CD4-positive, alpha-beta memory T cell (primary cell): ENCODE measurements at regions not wholly inside any gene's neighbourhood (a gene's known extent, or its start where the extent isn't known, plus 50 kb on each side); places are given as distances from the start of the nearest gene placed in this dataset.

Experiments
- CTCF ChIA-PET: fragments of 350-600 bp; sonication (Branson Sonifier 250); formaldehyde crosslinking; loops from one replicate; lab custom pipeline; 2021; ENCODE audit warnings: inconsistent platforms; ENCODE audit not compliant: partially characterized antibody; lab: Charles Lee
- POLR2A ChIA-PET: fragments of 350-600 bp; sonication (Branson Sonifier 250); formaldehyde crosslinking; loops from one replicate; lab custom pipeline; 2021; ENCODE audit not compliant: partially characterized antibody; lab: Charles Lee
- DNase-seq, 5 donors: peaks; one replicate each; pipeline versions ENCODE4 v3.0.0 to v3.0.0-alpha.2; 2020 to 2022; ENCODE audit warnings: mixed read lengths in 1 of 5
- H3K27ac ChIP-seq: one replicate; pipeline ENCODE4 v1.7.0; 2013; ENCODE audit warnings: low read depth, low read length
- H3K27me3 ChIP-seq: 2 replicates; pipeline ENCODE4 v1.7.0; 2013; ENCODE audit warnings: mild to moderate bottlenecking, low read length, moderate library complexity; ENCODE audit not compliant: insufficient read depth
- H3K36me3 ChIP-seq: 2 replicates; pipeline ENCODE4 v1.7.0; 2013; ENCODE audit warnings: mild to moderate bottlenecking, low read length, moderate library complexity; ENCODE audit not compliant: insufficient read depth
- H3K4me1 ChIP-seq: 2 replicates; pipeline ENCODE4 v1.7.0; 2013; ENCODE audit warnings: mild to moderate bottlenecking, low read length, moderate library complexity; ENCODE audit not compliant: insufficient read depth
- H3K4me3 ChIP-seq, 2 donors: one replicate each; pipeline ENCODE4 v1.7.0; 2013; ENCODE audit warnings: low read length in 2 of 2, mild to moderate bottlenecking in 1 of 2
- H3K9me3 ChIP-seq, 2 donors: one replicate each; pipeline ENCODE4 v1.7.0; 2013; ENCODE audit warnings: low read length in 2 of 2, control low read depth in 1 of 2; ENCODE audit not compliant: control insufficient read depth in 1 of 2
- H3K27ac Mint-ChIP-seq, 7 donors: one replicate each; pipeline ENCODE4 v1.8.0; 2020 to 2021; ENCODE audit warnings: mixed read lengths in 7 of 7, mild to moderate bottlenecking in 6 of 7, inconsistent platforms in 3 of 7, moderate library complexity in 3 of 7
- H3K27me3 Mint-ChIP-seq, 2 donors: one replicate each; pipeline ENCODE4 v1.8.0; 2020 to 2021; ENCODE audit warnings: mixed read lengths in 2 of 2
- H3K36me3 Mint-ChIP-seq, 2 donors: one replicate each; pipeline ENCODE4 v1.8.0; 2020 to 2021; ENCODE audit warnings: mixed read lengths in 2 of 2, inconsistent platforms in 1 of 2, mild to moderate bottlenecking in 1 of 2
- H3K4me1 Mint-ChIP-seq, 4 donors: one replicate each; pipeline ENCODE4 v1.8.0; 2020 to 2021; ENCODE audit warnings: mixed read lengths in 4 of 4, mild to moderate bottlenecking in 1 of 4
- H3K4me3 Mint-ChIP-seq, 8 donors: one replicate each; pipeline ENCODE4 v1.8.0; 2020 to 2021; ENCODE audit warnings: mixed read lengths in 8 of 8, mild to moderate bottlenecking in 7 of 8, moderate library complexity in 6 of 8, inconsistent platforms in 3 of 8
- H3K9me3 Mint-ChIP-seq, 8 donors: one replicate each; pipeline ENCODE4 v1.8.0; 2020 to 2021; ENCODE audit warnings: mixed read lengths in 8 of 8, mild to moderate bottlenecking in 5 of 8, inconsistent platforms in 3 of 8, moderate library complexity in 1 of 8
- intact Hi-C: fragments of 100-400 bp; cut with micrococcal nuclease; formaldehyde crosslinking; loops from one replicate; pipeline ENCODE4 v1.15.1; 2023

GRCh38 chr5:125232779-125233230 is 486.4 kb upstream of the ZNF608 start:
- ChIA-PET CTCF (no interaction called here), POLR2A (no interaction called here)
- intact Hi-C loops = no loop called here

GRCh38 chr5:125233944-125234343 is 487.5 kb upstream of the ZNF608 start:
- DNase-seq = no peak
- Histone ChIP-seq H3K9me3 (no peaks in the 10 kb centered on the region), H3K4me3 (no peak overlapping the region), H3K27me3 (no peaks in the 10 kb centered on the region), H3K4me1 (no peaks in the 10 kb centered on the region), H3K27ac (no peak overlapping the region), H3K36me3 (no peaks in the 10 kb centered on the region)
- no peaks in the 10 kb centered on the region for H3K4me1 Mint-ChIP-seq
- ChIA-PET POLR2A (no interaction called here), CTCF (no interaction called here)
- intact Hi-C loops = no loop called here
- no peaks in the 10 kb centered on the region for H3K36me3 Mint-ChIP-seq
- no peaks in the 10 kb centered on the region for H3K27me3 Mint-ChIP-seq
- H3K4me3 Mint-ChIP-seq = no peak overlapping the region
- no peak overlapping the region for H3K27ac Mint-ChIP-seq
- H3K9me3 Mint-ChIP-seq = peaks cover 0 to 7% (median 3%) of the 10 kb centered on the region in 8 donors

More at GRCh38 chr5:125232779-125233230, 486.4 kb upstream of the ZNF608 start:
- Histone ChIP-seq H3K27me3 (no peaks in the 10 kb centered on the region), H3K36me3 (no peaks in the 10 kb centered on the region), H3K4me3 (no peak overlapping the region), H3K9me3 (no peaks in the 10 kb centered on the region), H3K4me1 (no peaks in the 10 kb centered on the region), H3K27ac (no peak overlapping the region)
- no peak for DNase-seq
- H3K27me3 Mint-ChIP-seq = no peaks in the 10 kb centered on the region
- H3K4me1 Mint-ChIP-seq = no peaks in the 10 kb centered on the region
- no peak overlapping the region for H3K27ac Mint-ChIP-seq
- H3K36me3 Mint-ChIP-seq = no peaks in the 10 kb centered on the region
- peaks cover 0 to 7% (median 2%) of the 10 kb centered on the region in 8 donors for H3K9me3 Mint-ChIP-seq
- H3K4me3 Mint-ChIP-seq = no peak overlapping the region

GRCh38 chr5:125236007-125236406 is 489.6 kb upstream of the ZNF608 start:
- CTCF ChIA-PET = no interaction called here
- H3K4me3 ChIP-seq = no peak overlapping the region

GRCh38 chr5:125236981-125237380 is 490.5 kb upstream of the ZNF608 start:
- no peaks in the 10 kb centered on the region for H3K27me3 ChIP-seq
- POLR2A ChIA-PET = no interaction called here
- no peaks in the 10 kb centered on the region for H3K4me1 ChIP-seq
- H3K27ac ChIP-seq = no peak overlapping the region
- no peaks in the 10 kb centered on the region for H3K36me3 ChIP-seq
- intact Hi-C loops = no loop called here
- CTCF ChIA-PET = no interaction called here
- Mint-ChIP-seq H3K4me1 (no peaks in the 10 kb centered on the region), H3K9me3 (peaks cover 0 to 4% (median 2%) of the 10 kb centered on the region in 8 donors), H3K36me3 (no peaks in the 10 kb centered on the region), H3K27ac (no peak overlapping the region), H3K4me3 (no peak overlapping the region), H3K27me3 (no peaks in the 10 kb centered on the region)
- H3K4me3 ChIP-seq = no peak overlapping the region
- H3K9me3 ChIP-seq = no peaks in the 10 kb centered on the region
- no peak for DNase-seq

More at GRCh38 chr5:125236007-125236406, 489.6 kb upstream of the ZNF608 start:
- no peak overlapping the region for H3K27ac ChIP-seq
- H3K9me3 Mint-ChIP-seq = peaks cover 0 to 7% (median 3%) of the 10 kb centered on the region in 8 donors
- intact Hi-C loops = no loop called here
- DNase-seq = no peak
- H3K27me3 Mint-ChIP-seq = no peaks in the 10 kb centered on the region
- no peaks in the 10 kb centered on the region for H3K4me1 Mint-ChIP-seq
- H3K36me3 Mint-ChIP-seq = no peaks in the 10 kb centered on the region
- no peaks in the 10 kb centered on the region for H3K9me3 ChIP-seq
- POLR2A ChIA-PET = no interaction called here
- H3K27me3 ChIP-seq = no peaks in the 10 kb centered on the region
- H3K27ac Mint-ChIP-seq = no peak overlapping the region
- H3K4me1 ChIP-seq = no peaks in the 10 kb centered on the region
- no peak overlapping the region for H3K4me3 Mint-ChIP-seq
- H3K36me3 ChIP-seq = no peaks in the 10 kb centered on the region

- intact Hi-C loops = no loop called here
Measured at GRCh38 chr5:125244531-125244930, 498.1 kb upstream of the ZNF608 start.

GRCh38 chr5:125245216-125245615 is 498.8 kb upstream of the ZNF608 start:
- Histone ChIP-seq H3K27ac (no peak overlapping the region), H3K4me1 (no peaks in the 10 kb centered on the region), H3K4me3 (no peak overlapping the region), H3K9me3 (no peaks in the 10 kb centered on the region), H3K36me3 (no peaks in the 10 kb centered on the region), H3K27me3 (no peaks in the 10 kb centered on the region)
- CTCF ChIA-PET = no interaction called here
- Mint-ChIP-seq H3K4me3 (no peak overlapping the region), H3K27ac (no peak overlapping the region), H3K36me3 (no peaks in the 10 kb centered on the region), H3K4me1 (no peaks in the 10 kb centered on the region), H3K9me3 (peaks cover 2 to 17% (median 9%) of the 10 kb centered on the region in 8 donors), H3K27me3 (no peaks in the 10 kb centered on the region)
- POLR2A ChIA-PET = no interaction called here
- DNase-seq = no peak
- intact Hi-C loops = no loop called here

More at GRCh38 chr5:125244531-125244930, 498.1 kb upstream of the ZNF608 start:
- Histone ChIP-seq H3K4me1 (no peaks in the 10 kb centered on the region), H3K9me3 (no peaks in the 10 kb centered on the region), H3K36me3 (no peaks in the 10 kb centered on the region), H3K27me3 (no peaks in the 10 kb centered on the region), H3K27ac (no peak overlapping the region), H3K4me3 (no peak overlapping the region)
- POLR2A ChIA-PET = no interaction called here
- no peak overlapping the region for H3K27ac Mint-ChIP-seq
- no peaks in the 10 kb centered on the region for H3K27me3 Mint-ChIP-seq
- no peak for DNase-seq
- no peaks in the 10 kb centered on the region for H3K4me1 Mint-ChIP-seq
- peaks cover 2 to 17% (median 9%) of the 10 kb centered on the region in 8 donors for H3K9me3 Mint-ChIP-seq
- H3K4me3 Mint-ChIP-seq = no peak overlapping the region
- H3K36me3 Mint-ChIP-seq = no peaks in the 10 kb centered on the region
- CTCF ChIA-PET = no interaction called here

- H3K4me1 ChIP-seq = no peaks in the 10 kb centered on the region
- no peaks in the 10 kb centered on the region for H3K9me3 ChIP-seq
- ChIA-PET POLR2A (no interaction called here), CTCF (no interaction called here)
- DNase-seq = no peak
- no peaks in the 10 kb centered on the region for H3K27me3 Mint-ChIP-seq
- H3K27ac ChIP-seq = no peak overlapping the region
- no peaks in the 10 kb centered on the region for H3K27me3 ChIP-seq
- no peaks in the 10 kb centered on the region for H3K36me3 Mint-ChIP-seq
- no peaks in the 10 kb centered on the region for H3K36me3 ChIP-seq
- H3K4me3 ChIP-seq = no peak overlapping the region
- no peak overlapping the region for H3K4me3 Mint-ChIP-seq
- H3K9me3 Mint-ChIP-seq = peaks cover 7 to 22% (median 13%) of the 10 kb centered on the region in 8 donors
- no peaks in the 10 kb centered on the region for H3K4me1 Mint-ChIP-seq
- H3K27ac Mint-ChIP-seq = no peak overlapping the region
- intact Hi-C loops = no loop called here
Measured at GRCh38 chr5:125249400-125249799, 503.0 kb upstream of the ZNF608 start.

GRCh38 chr5:125251703-125252102 is 505.3 kb upstream of the ZNF608 start:
- no peak for DNase-seq
- intact Hi-C loops = no loop called here
- Mint-ChIP-seq H3K9me3 (peaks cover 5 to 22% (median 13%) of the 10 kb centered on the region in 8 donors), H3K27me3 (no peaks in the 10 kb centered on the region), H3K4me1 (no peaks in the 10 kb centered on the region), H3K4me3 (no peak overlapping the region), H3K27ac (no peak overlapping the region), H3K36me3 (no peaks in the 10 kb centered on the region)
- H3K4me3 ChIP-seq = no peak overlapping the region
- no peaks in the 10 kb centered on the region for H3K9me3 ChIP-seq
- no peaks in the 10 kb centered on the region for H3K27me3 ChIP-seq
- no peaks in the 10 kb centered on the region for H3K4me1 ChIP-seq
- CTCF ChIA-PET = no interaction called here
- no peaks in the 10 kb centered on the region for H3K36me3 ChIP-seq
- POLR2A ChIA-PET = no interaction called here
- H3K27ac ChIP-seq = no peak overlapping the region
